H1 (cell line): ENCODE measurements at regions not wholly inside any gene's neighbourhood (a gene's known extent, or its start where the extent isn't known, plus 50 kb on each side); places are given as distances from the start of the nearest gene placed in this dataset.

Source experiments
- CTCF ChIA-PET: fragments of 300-600 bp; sonication (Branson Sonifier 250); formaldehyde crosslinking; loops from one replicate; lab custom pipeline; 2021; ENCODE audit not compliant: partially characterized antibody; lab: Charles Lee
- POLR2A ChIA-PET: fragments of 300-600 bp; sonication (Branson Sonifier 250); formaldehyde crosslinking; loops from one replicate; lab custom pipeline; 2021; ENCODE audit warnings: inconsistent platforms; ENCODE audit not compliant: partially characterized antibody; lab: Charles Lee
- DNase-seq, 2 experiments: peaks; one replicate each; pipeline versions ENCODE4 v3.0.0 to v3.0.0-alpha.2; 2010 to 2022; ENCODE audit warnings: low spot score in 2 of 2, low read depth in 1 of 2, mixed read lengths in 1 of 2
- FAIRE-seq: peaks from 2 replicates; lab custom pipeline; 2011; peaks lifted over from hg19 to GRCh38; lab: Jason Lieb, UNC
- H2AFZ ChIP-seq: 2 replicates; pipeline ENCODE4 v1.8.1; 2012; ENCODE audit warnings: low read length, inconsistent platforms
- H2AK5ac ChIP-seq: 2 replicates; pipeline ENCODE4 v1.6.1; 2013; ENCODE audit warnings: low read depth, low read length
- H2BK120ac ChIP-seq: replicated peaks from 2 replicates; pipeline ENCODE3; 2013; ENCODE audit warnings: low read depth, low read length, inconsistent platforms
- H2BK12ac ChIP-seq: 2 replicates; pipeline ENCODE4 v1.6.1; 2013; ENCODE audit warnings: low read depth, low read length
- H2BK15ac ChIP-seq: 2 replicates; pipeline ENCODE4 v1.6.1; 2013; ENCODE audit warnings: low read length
- H2BK20ac ChIP-seq: 2 replicates; pipeline ENCODE4 v1.6.1; 2013; ENCODE audit warnings: low read length
- H2BK5ac ChIP-seq: 2 replicates; pipeline ENCODE4 v1.6.1; 2013; ENCODE audit warnings: low read depth, low read length
- H3K14ac ChIP-seq: 2 replicates; pipeline ENCODE4 v1.6.1; 2013; ENCODE audit warnings: inconsistent platforms; ENCODE audit not compliant: insufficient read length
- H3K18ac ChIP-seq: 2 replicates; pipeline ENCODE4 v1.6.1; 2013; ENCODE audit warnings: low read length; ENCODE audit errors: extremely low read depth
- H3K23ac ChIP-seq: 2 replicates; pipeline ENCODE4 v1.6.1; 2013; ENCODE audit warnings: inconsistent platforms; ENCODE audit not compliant: insufficient read length
- H3K23me2 ChIP-seq: 2 replicates; pipeline ENCODE4 v1.6.1; 2013; ENCODE audit warnings: low read depth, low read length
- H3K27ac ChIP-seq: 2 replicates; pipeline ENCODE4 v1.6.1; 2011; ENCODE audit warnings: low read depth, low read length, inconsistent platforms
- H3K27me3 ChIP-seq, 4 experiments: replicated peaks in 1 of 4; 1 replicate in 1 of 4; 2 replicates in 3 of 4; pipeline versions ENCODE4 v1.6.1 to v1.8.1; 2011 to 2013; ENCODE audit warnings: low read length in 3 of 4, mild to moderate bottlenecking in 3 of 4, inconsistent platforms in 2 of 4, mixed read lengths in 2 of 4, moderate library complexity in 1 of 4; ENCODE audit not compliant: control insufficient read depth in 3 of 4, insufficient read depth in 3 of 4; ENCODE audit errors: extremely low read depth in 1 of 4
- H3K36me3 ChIP-seq, 4 experiments: 2 replicates each; pipeline versions ENCODE4 v1.6.1 to v1.8.1; 2011 to 2013; ENCODE audit warnings: mild to moderate bottlenecking in 4 of 4, low read length in 3 of 4, moderate library complexity in 2 of 4, control low read depth in 1 of 4, inconsistent platforms in 1 of 4; ENCODE audit not compliant: insufficient read depth in 4 of 4, control insufficient read depth in 2 of 4
- H3K4ac ChIP-seq: replicated peaks from 2 replicates; pipeline ENCODE3; 2013; ENCODE audit warnings: low read length, low read depth, mixed read lengths, inconsistent platforms; ENCODE audit not compliant: insufficient read length
- H3K4me1 ChIP-seq, 4 experiments: replicated peaks in 1 of 4; 1 replicate in 1 of 4; 2 replicates in 3 of 4; pipeline versions ENCODE4 v1.6.1 to v1.8.1; 2011 to 2013; ENCODE audit warnings: low read length in 3 of 4, inconsistent platforms in 2 of 4, mixed read lengths in 1 of 4; ENCODE audit not compliant: insufficient read depth in 4 of 4, control insufficient read depth in 3 of 4
- H3K4me2 ChIP-seq, 2 experiments: 2 replicates each; pipeline versions ENCODE4 v1.6.1 to v1.8.1; 2011 to 2013; ENCODE audit warnings: low read depth in 2 of 2, low read length in 2 of 2, control low read depth in 1 of 2, inconsistent platforms in 1 of 2, mild to moderate bottlenecking in 1 of 2; ENCODE audit not compliant: insufficient read depth in 1 of 2
- H3K4me3 ChIP-seq, 4 experiments: fragments of 200-600, 300-600 bp in 1 of 4; sonication (generic), shearing (Covaris generic), sonication (Bioruptor Twin) in 1 of 4; 2 replicates each; pipeline versions ENCODE4 v1.5.1 to v1.8.1; 2011 to 2016; ENCODE audit warnings: low read length in 4 of 4, low read depth in 3 of 4, control low read depth in 2 of 4, inconsistent platforms in 2 of 4, mild to moderate bottlenecking in 2 of 4, mixed read lengths in 1 of 4, moderate library complexity in 1 of 4; ENCODE audit not compliant: insufficient read depth in 2 of 4; ENCODE audit errors: extremely low read depth in 1 of 4
- H3K56ac ChIP-seq: replicated peaks from 2 replicates; pipeline ENCODE3; 2013; ENCODE audit warnings: low read depth, mild to moderate bottlenecking, mixed read lengths, low read length, inconsistent platforms; ENCODE audit not compliant: insufficient read length
- H3K79me1 ChIP-seq: 2 replicates; pipeline ENCODE4 v1.6.1; 2013; ENCODE audit warnings: low read depth, low read length, control low read depth
- H3K79me2 ChIP-seq, 2 experiments: 2 replicates each; pipeline versions ENCODE4 v1.6.1 to v1.8.1; 2012 to 2013; ENCODE audit warnings: low read length in 2 of 2, mild to moderate bottlenecking in 2 of 2, inconsistent platforms in 1 of 2; ENCODE audit not compliant: insufficient read depth in 2 of 2, control insufficient read depth in 1 of 2
- H3K9ac ChIP-seq, 4 experiments: replicated peaks in 1 of 4; 1 replicate in 1 of 4; 2 replicates in 3 of 4; pipeline versions ENCODE4 v1.6.1 to v1.8.1; 2011 to 2013; ENCODE audit warnings: low read depth in 3 of 4, low read length in 3 of 4, control low read depth in 2 of 4, mild to moderate bottlenecking in 2 of 4, moderate library complexity in 2 of 4, inconsistent platforms in 1 of 4; ENCODE audit errors: extremely low read depth in 1 of 4
- H3K9me3 ChIP-seq, 2 experiments: 2 replicates each; pipeline versions ENCODE4 v1.6.1 to v1.8.1; 2012 to 2013; ENCODE audit warnings: mild to moderate bottlenecking in 2 of 2, moderate library complexity in 2 of 2, control low read depth in 1 of 2, inconsistent platforms in 1 of 2, low read depth in 1 of 2, low read length in 1 of 2, mixed read lengths in 1 of 2; ENCODE audit not compliant: insufficient read depth in 2 of 2
- H4K20me1 ChIP-seq, 2 experiments: replicated peaks in 1 of 2; 2 replicates each; pipeline versions ENCODE3 to v1.8.1; 2011 to 2013; ENCODE audit warnings: inconsistent platforms in 2 of 2, low read length in 2 of 2, mild to moderate bottlenecking in 1 of 2; ENCODE audit not compliant: insufficient read depth in 2 of 2, control insufficient read depth in 1 of 2
- H4K5ac ChIP-seq: 2 replicates; pipeline ENCODE4 v1.6.1; 2013; ENCODE audit warnings: low read length, low read depth, mixed read lengths, inconsistent platforms; ENCODE audit not compliant: insufficient read length
- H4K8ac ChIP-seq: 2 replicates; pipeline ENCODE4 v1.8.0; 2013; ENCODE audit warnings: mild to moderate bottlenecking, moderate library complexity, low read length, inconsistent platforms; ENCODE audit not compliant: insufficient read depth; ENCODE audit errors: extremely low read depth
- H4K91ac ChIP-seq: replicated peaks from 2 replicates; pipeline ENCODE3; 2013; ENCODE audit warnings: low read length, mixed read lengths, inconsistent platforms; ENCODE audit not compliant: insufficient read length
- CHD1 ChIP-seq: IDR thresholded peaks from 2 replicates; pipeline ENCODE4 v1.6.1; 2012; ENCODE audit warnings: low read depth, low read length, improper control_type of control experiment
- GTF2F1 ChIP-seq: IDR thresholded peaks from 2 replicates; pipeline ENCODE4 v1.6.1; 2012; ENCODE audit warnings: low read depth, low read length, improper control_type of control experiment, borderline replicate concordance
- HDAC2 ChIP-seq, 2 experiments: fragments of 300-600 bp in 1 of 2; sonication (generic) in 1 of 2; IDR thresholded peaks; 2 replicates each; pipeline ENCODE4 v1.6.1; 2011 to 2012; ENCODE audit warnings: low read depth in 2 of 2, low read length in 2 of 2, mild to moderate bottlenecking in 2 of 2, moderate library complexity in 2 of 2, borderline replicate concordance in 1 of 2, inconsistent platforms in 1 of 2
- HDAC6 ChIP-seq: IDR thresholded peaks from one replicate; pipeline ENCODE4 v1.7.1; 2012; ENCODE audit warnings: low read depth, mild to moderate bottlenecking, inconsistent platforms, low read length, moderate library complexity
- POLR2A ChIP-seq, 2 experiments: IDR thresholded peaks; 1 replicate in 1 of 2; 2 replicates in 1 of 2; pipeline ENCODE4 v1.6.1; 2011; ENCODE audit warnings: low read depth in 2 of 2, low read length in 2 of 2, mild to moderate bottlenecking in 2 of 2; ENCODE audit errors: control extremely low read depth in 1 of 2
- POLR2AphosphoS5 ChIP-seq: IDR thresholded peaks from 2 replicates; pipeline ENCODE4 v1.6.1; 2011; ENCODE audit warnings: low read depth, low read length
- POU5F1 ChIP-seq: IDR thresholded peaks from 2 replicates; pipeline ENCODE4 v1.6.1; 2011; ENCODE audit warnings: low read depth, mild to moderate bottlenecking, low read length, moderate library complexity
- RFX5 ChIP-seq: IDR thresholded peaks from 2 replicates; pipeline ENCODE4 v1.6.1; 2011; ENCODE audit warnings: low read depth, low read length, improper control_type of control experiment, borderline replicate concordance
- SAP30 ChIP-seq: fragments of 300-600 bp; sonication (generic); IDR thresholded peaks from 2 replicates; pipeline ENCODE4 v1.7.1; 2012; ENCODE audit warnings: low read length, moderate library complexity, mild to moderate bottlenecking, inconsistent platforms; ENCODE audit not compliant: insufficient read depth, insufficient replicate concordance
- SIN3A ChIP-seq, 2 experiments: IDR thresholded peaks in 1 of 2; conservative IDR thresholded peaks in 1 of 2; 2 replicates each; pipeline ENCODE4 v1.6.1; 2011 to 2012; ENCODE audit warnings: low read length in 2 of 2, improper control_type of control experiment in 1 of 2, low read depth in 1 of 2, mild to moderate bottlenecking in 1 of 2
- SP2 ChIP-seq: IDR thresholded peaks from 2 replicates; pipeline ENCODE4 v1.6.1; 2012; ENCODE audit warnings: mild to moderate bottlenecking, low read length, inconsistent platforms
- SUZ12 ChIP-seq: fragments of 200-600 bp; sonication (generic); IDR thresholded peaks from 2 replicates; pipeline ENCODE4 v1.6.1; 2012; ENCODE audit warnings: mild to moderate bottlenecking, inconsistent platforms, low read length, moderate library complexity, mixed read lengths
- YY1 ChIP-seq: IDR thresholded peaks from 2 replicates; pipeline ENCODE4 v1.6.1; 2011; ENCODE audit warnings: low read depth, mild to moderate bottlenecking, low read length
- TF ChIP-seq, protein P1 (sequence below), 3 experiments: IDR thresholded peaks; 1 replicate in 2 of 3; 2 replicates in 1 of 3; pipeline versions ENCODE4 v1.5.1 to v1.6.1; 2011; ENCODE audit warnings: low read length in 3 of 3, mild to moderate bottlenecking in 3 of 3, inconsistent platforms in 2 of 3, low read depth in 1 of 3, moderate library complexity in 1 of 3; ENCODE audit not compliant: insufficient read depth in 1 of 3; ENCODE audit errors: control extremely low read depth in 1 of 3

DNA sequence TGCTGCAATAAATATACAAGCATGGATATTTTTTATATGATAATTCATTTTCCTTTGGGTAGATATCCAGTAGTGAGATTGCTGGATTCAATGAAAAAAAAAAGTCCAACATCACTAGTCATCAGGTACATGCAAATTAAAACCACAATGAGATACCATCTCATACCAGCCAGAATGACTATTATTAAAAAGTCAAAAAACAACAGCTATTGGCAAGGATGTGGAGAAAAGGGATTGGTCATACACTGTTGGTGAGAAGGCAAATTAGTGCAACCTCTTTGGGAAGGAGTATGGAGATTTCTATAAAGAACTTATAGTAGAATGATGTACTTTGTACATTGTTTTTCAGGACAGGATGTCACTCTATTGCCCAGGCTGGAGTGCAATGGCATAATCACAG, 531.2 kb upstream of the MGAT4C start:
- Histone ChIP-seq H4K8ac (no peak overlapping the region), H2BK12ac (no peak overlapping the region), H3K27me3 (no peaks in the 10 kb centered on the region), H3K4me1 (no peaks in the 10 kb centered on the region), H2BK15ac (no peak overlapping the region), H3K14ac (no peak overlapping the region), H3K4me2 (no peak overlapping the region), H3K36me3 (no peaks in the 10 kb centered on the region), H2BK120ac (no peak overlapping the region), H3K9ac (no peak overlapping the region), H3K79me2 (no peaks in the 10 kb centered on the region), H2AFZ (no peak overlapping the region), H3K9me3 (no peaks in the 10 kb centered on the region), H3K23me2 (no peaks in the 10 kb centered on the region), H3K18ac (no peak overlapping the region), H2BK5ac (no peak overlapping the region), H4K20me1 (no peaks in the 10 kb centered on the region), H3K23ac (no peak overlapping the region), H3K4ac (no peak overlapping the region), H2AK5ac (no peak overlapping the region), H2BK20ac (no peak overlapping the region), H4K5ac (no peak overlapping the region), H3K56ac (no peak overlapping the region), H3K4me3 (no peak overlapping the region), H3K27ac (no peak overlapping the region), H3K79me1 (no peaks in the 10 kb centered on the region), H4K91ac (no peak overlapping the region)
- no peak for DNase-seq
- ChIA-PET POLR2A (no interaction called here), CTCF (interaction anchor here (0.6 to 1.0 kb wide), 2 partner anchors 8 to 281 kb away, joined by 4 read pairs; no protein-coding TSS in a partner anchor)
- no peak for FAIRE-seq
- no peak for TF ChIP-seq HDAC2 (IDR thresholded peaks at IDR 0.05; ENCODE audit: borderline replicate concordance in 1 of 2, low read depth in 2 of 2, low read length in 2 of 2)
- TF ChIP-seq SP2: no peak
- no peak for TF ChIP-seq POU5F1
- no peak for TF ChIP-seq POLR2AphosphoS5
- TF ChIP-seq RFX5: no peak
- TF ChIP-seq CHD1: no peak
- TF ChIP-seq, protein P1, sequence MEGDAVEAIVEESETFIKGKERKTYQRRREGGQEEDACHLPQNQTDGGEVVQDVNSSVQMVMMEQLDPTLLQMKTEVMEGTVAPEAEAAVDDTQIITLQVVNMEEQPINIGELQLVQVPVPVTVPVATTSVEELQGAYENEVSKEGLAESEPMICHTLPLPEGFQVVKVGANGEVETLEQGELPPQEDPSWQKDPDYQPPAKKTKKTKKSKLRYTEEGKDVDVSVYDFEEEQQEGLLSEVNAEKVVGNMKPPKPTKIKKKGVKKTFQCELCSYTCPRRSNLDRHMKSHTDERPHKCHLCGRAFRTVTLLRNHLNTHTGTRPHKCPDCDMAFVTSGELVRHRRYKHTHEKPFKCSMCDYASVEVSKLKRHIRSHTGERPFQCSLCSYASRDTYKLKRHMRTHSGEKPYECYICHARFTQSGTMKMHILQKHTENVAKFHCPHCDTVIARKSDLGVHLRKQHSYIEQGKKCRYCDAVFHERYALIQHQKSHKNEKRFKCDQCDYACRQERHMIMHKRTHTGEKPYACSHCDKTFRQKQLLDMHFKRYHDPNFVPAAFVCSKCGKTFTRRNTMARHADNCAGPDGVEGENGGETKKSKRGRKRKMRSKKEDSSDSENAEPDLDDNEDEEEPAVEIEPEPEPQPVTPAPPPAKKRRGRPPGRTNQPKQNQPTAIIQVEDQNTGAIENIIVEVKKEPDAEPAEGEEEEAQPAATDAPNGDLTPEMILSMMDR (IDR thresholded peaks at IDR 0.05; ENCODE audit: control extremely low read depth in 1 of 3, insufficient read depth in 1 of 3, low read depth in 1 of 3, low read length in 3 of 3): no peak
- no peak for TF ChIP-seq HDAC6
- no peak for TF ChIP-seq SUZ12
- TF ChIP-seq YY1: no peak
- no peak for TF ChIP-seq SIN3A (conservative IDR thresholded peaks at IDR 0.05 in 1 of 2, IDR thresholded peaks at IDR 0.05 in 1 of 2; ENCODE audit: low read depth in 1 of 2, low read length in 2 of 2)
- no peak for TF ChIP-seq POLR2A (IDR thresholded peaks at IDR 0.05; ENCODE audit: control extremely low read depth in 1 of 2, low read depth in 2 of 2, low read length in 2 of 2)
- TF ChIP-seq SAP30: no peak
- no peak for TF ChIP-seq GTF2F1
